Nephron progenitor cell (in vitro differentiated cells): ENCODE measurements at regions not wholly inside any gene's neighbourhood (a gene's known extent, or its start where the extent isn't known, plus 50 kb on each side); places are given as distances from the start of the nearest gene placed in this dataset.

Experiments used
- DNase-seq: peaks from one replicate; pipeline ENCODE4 v3.0.0; 2021
- H3K27ac Mint-ChIP-seq: 2 replicates; pipeline ENCODE4 v1.8.0; 2021; ENCODE audit warnings: mild to moderate bottlenecking, moderate library complexity, mixed read lengths
- H3K27me3 Mint-ChIP-seq: 2 replicates; pipeline ENCODE4 v1.8.0; 2021; ENCODE audit warnings: mild to moderate bottlenecking, low read depth, mixed read lengths; ENCODE audit not compliant: poor library complexity
- H3K36me3 Mint-ChIP-seq: 2 replicates; pipeline ENCODE4 v1.8.0; 2021; ENCODE audit warnings: low read depth, mixed read lengths
- H3K4me1 Mint-ChIP-seq: 2 replicates; pipeline ENCODE4 v1.8.0; 2021; ENCODE audit warnings: mixed read lengths
- H3K4me3 Mint-ChIP-seq: 2 replicates; pipeline ENCODE4 v1.8.0; 2021; ENCODE audit warnings: mild to moderate bottlenecking, moderate library complexity, mixed read lengths
- H3K9me3 Mint-ChIP-seq: 2 replicates; pipeline ENCODE4 v1.8.0; 2021; ENCODE audit warnings: mild to moderate bottlenecking, moderate library complexity, mixed read lengths
- CTCF ChIP-seq: fragments of 200-600 bp; sonication (generic); IDR thresholded peaks from 2 replicates; pipeline ENCODE4 v1.5.0; 2021; ENCODE audit warnings: antibody characterized with exemption

- Mint-ChIP-seq H3K4me1 (no peaks in the 10 kb centered on the region), H3K27ac (no peak overlapping the region), H3K4me3 (no peak overlapping the region), H3K27me3 (no peaks in the 10 kb centered on the region), H3K9me3 (peaks cover 18% of the 10 kb centered on the region), H3K36me3 (no peaks in the 10 kb centered on the region)
- DNase-seq, result no peak
- TF ChIP-seq CTCF, result no peak
These were observed 580.7 kb downstream of the KCTD8 start for GRCh38 chr4:43867908-43868307.

DNA sequence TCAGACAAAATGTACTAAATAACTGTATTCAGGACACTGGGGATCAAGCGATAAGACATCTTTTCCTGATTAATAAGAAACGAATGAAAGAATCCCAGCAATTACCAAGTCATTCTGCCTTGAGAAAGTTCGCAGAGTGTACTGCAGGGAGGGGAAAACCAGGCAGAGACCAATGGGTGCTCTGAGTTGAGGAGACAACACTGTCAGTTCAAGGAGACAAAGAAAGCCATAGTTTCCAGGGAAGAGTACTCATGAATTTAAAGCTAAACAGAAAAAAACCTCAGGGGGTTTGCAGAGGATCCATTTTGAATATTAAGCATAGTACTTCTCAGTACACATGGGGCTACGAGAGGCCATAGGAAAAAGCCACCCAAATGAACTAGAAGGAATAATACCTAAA lies 573.0 kb downstream of the KCTD8 start:
- Mint-ChIP-seq H3K4me3 (no peak overlapping the region), H3K27me3 (no peaks in the 10 kb centered on the region), H3K9me3 (peaks cover 12% of the 10 kb centered on the region), H3K36me3 (no peaks in the 10 kb centered on the region), H3K4me1 (no peaks in the 10 kb centered on the region), H3K27ac (no peak overlapping the region)
- no peak for TF ChIP-seq CTCF
- DNase-seq, result no peak

GRCh38 chr4:43882470-43882869 lies 566.1 kb downstream of the KCTD8 start:
- no peak for TF ChIP-seq CTCF
- no peaks in the 10 kb centered on the region for H3K4me1 Mint-ChIP-seq
- H3K27ac Mint-ChIP-seq, result no peak overlapping the region
- H3K36me3 Mint-ChIP-seq, result no peaks in the 10 kb centered on the region
- no peak for DNase-seq
- no peaks in the 10 kb centered on the region for H3K27me3 Mint-ChIP-seq
- H3K9me3 Mint-ChIP-seq, result no peaks in the 10 kb centered on the region
- H3K4me3 Mint-ChIP-seq, result no peak overlapping the region

DNA sequence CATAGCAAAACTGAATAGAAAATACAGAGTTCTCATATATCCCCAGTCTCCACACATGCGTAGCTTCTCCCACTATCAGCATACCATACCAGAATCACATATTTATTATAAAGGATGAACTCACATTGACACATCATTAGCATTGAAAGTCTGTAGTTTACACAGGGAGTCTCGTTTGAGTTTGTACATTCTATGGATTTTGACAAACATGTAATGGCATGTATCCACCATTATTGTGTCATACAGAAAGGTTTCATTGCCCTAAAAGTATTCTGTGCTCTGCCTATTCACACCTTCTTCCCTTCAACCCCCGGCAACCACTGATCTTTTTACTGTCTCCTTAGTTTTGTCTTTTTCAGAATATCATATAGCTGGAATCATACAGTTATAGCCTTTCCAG lies 562.4 kb downstream of the KCTD8 start:
- Mint-ChIP-seq H3K4me3 (no peak overlapping the region), H3K27me3 (no peaks in the 10 kb centered on the region), H3K27ac (no peak overlapping the region), H3K9me3 (no peaks in the 10 kb centered on the region), H3K4me1 (no peaks in the 10 kb centered on the region), H3K36me3 (no peaks in the 10 kb centered on the region)
- no peak for TF ChIP-seq CTCF
- DNase-seq, result no peak

DNA sequence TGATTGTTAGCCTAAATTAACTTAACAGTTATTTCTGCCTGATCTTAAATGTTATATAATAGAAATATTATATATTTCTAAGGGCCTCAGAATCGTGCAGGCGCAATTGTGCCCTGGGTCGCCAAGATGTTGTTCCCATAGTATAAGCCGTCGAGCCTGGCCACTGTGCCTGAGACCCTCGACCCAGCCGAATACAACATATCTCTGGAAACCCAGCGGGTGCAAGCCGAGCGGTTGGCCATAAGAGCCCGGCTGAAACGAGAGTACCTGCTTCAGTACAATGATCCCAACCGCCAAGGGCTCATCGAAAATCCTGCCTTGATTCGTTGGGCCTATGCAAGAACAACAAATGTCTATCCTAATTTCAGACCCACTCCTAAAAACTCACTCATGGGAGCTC lies 549.8 kb downstream of the KCTD8 start:
- H3K9me3 Mint-ChIP-seq, result peaks cover 15% of the 10 kb centered on the region
- H3K27ac Mint-ChIP-seq, result no peak overlapping the region
- no peak for DNase-seq
- H3K4me3 Mint-ChIP-seq, result no peak overlapping the region
- no peaks in the 10 kb centered on the region for H3K27me3 Mint-ChIP-seq
- no peak for TF ChIP-seq CTCF
- H3K36me3 Mint-ChIP-seq, result no peaks in the 10 kb centered on the region
- no peaks in the 10 kb centered on the region for H3K4me1 Mint-ChIP-seq

GRCh38 chr4:43903456-43903855 lies 545.2 kb downstream of the KCTD8 start:
- H3K27me3 Mint-ChIP-seq, result no peaks in the 10 kb centered on the region
- H3K27ac Mint-ChIP-seq, result no peak overlapping the region
- no peaks in the 10 kb centered on the region for H3K4me1 Mint-ChIP-seq
- TF ChIP-seq CTCF, result no peak
- H3K9me3 Mint-ChIP-seq, result no peaks in the 10 kb centered on the region
- no peak for DNase-seq
- H3K4me3 Mint-ChIP-seq, result no peak overlapping the region
- no peaks in the 10 kb centered on the region for H3K36me3 Mint-ChIP-seq
